HEK293T (cell line): ENCODE measurements at regions not wholly inside any gene's neighbourhood (a gene's known extent, or its start where the extent isn't known, plus 50 kb on each side); places are given as distances from the start of the nearest gene placed in this dataset.

Source experiments
- ARNT ChIP-seq: fragments of 450-650 bp; IDR thresholded peaks from 2 replicates; pipeline ENCODE4 v1.6.1; 2017; ENCODE audit warnings: mild to moderate bottlenecking
- BHLHE40 ChIP-seq: fragments of 450-650 bp; IDR thresholded peaks from 2 replicates; pipeline ENCODE4 v1.6.1; 2016; ENCODE audit warnings: mild to moderate bottlenecking, moderate library complexity, borderline replicate concordance
- ELF4 ChIP-seq: fragments of 450-650 bp; IDR thresholded peaks from 2 replicates; pipeline ENCODE4 v1.6.1; 2017; ENCODE audit warnings: antibody characterized with exemption
- FOXA1 ChIP-seq: fragments of 450-650 bp; IDR thresholded peaks from 2 replicates; pipeline ENCODE4 v1.6.1; 2016; ENCODE audit warnings: mild to moderate bottlenecking
- FOXK2 ChIP-seq: fragments of 450-650 bp; IDR thresholded peaks from 2 replicates; pipeline ENCODE4 v1.6.1; 2016; ENCODE audit warnings: mild to moderate bottlenecking
- FOXM1 ChIP-seq: fragments of 450-650 bp; IDR thresholded peaks from 2 replicates; pipeline ENCODE4 v1.6.1; 2017; ENCODE audit warnings: mild to moderate bottlenecking, borderline replicate concordance
- L3MBTL2 ChIP-seq: fragments of 450-650 bp; conservative IDR thresholded peaks from 2 replicates; pipeline ENCODE4 v1.6.1; 2016; ENCODE audit warnings: mild to moderate bottlenecking
- SUZ12 ChIP-seq: fragments of 450-650 bp; IDR thresholded peaks from 2 replicates; pipeline ENCODE4 v1.6.1; 2016; ENCODE audit warnings: mild to moderate bottlenecking
- ZNF384 ChIP-seq: fragments of 450-650 bp; IDR thresholded peaks from 2 replicates; pipeline ENCODE4 v1.6.1; 2016
- TF ChIP-seq, protein P1 (sequence below): fragments of 450-650 bp; IDR thresholded peaks from 2 replicates; pipeline ENCODE4 v1.6.1; 2016

DNA sequence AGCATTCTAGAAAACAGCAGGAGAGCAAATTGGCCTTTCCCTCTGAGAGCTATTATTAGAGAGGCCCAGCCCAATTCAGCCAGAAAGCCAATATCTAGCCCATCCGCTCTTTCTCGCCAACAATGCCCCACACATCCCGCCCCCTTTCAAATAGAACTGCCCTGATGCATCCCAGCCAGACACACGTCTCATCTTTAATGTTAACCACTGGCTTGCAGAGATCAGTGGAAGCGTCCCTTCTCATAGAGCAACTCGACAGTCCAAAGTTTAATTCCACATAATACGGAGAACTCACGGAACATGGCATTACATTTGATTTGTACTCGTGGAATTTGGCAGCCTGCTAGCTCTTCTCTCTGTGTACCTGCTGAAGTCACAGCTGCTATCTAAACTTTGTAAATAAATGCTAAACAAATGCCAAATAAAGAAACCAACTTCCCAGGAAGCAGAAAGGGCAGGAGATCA is 304.4 kb downstream of the DHX15 start:
- TF ChIP-seq ELF4 (no peak), FOXA1 (no peak), FOXK2 (no peak), L3MBTL2 (no peak), SUZ12 (no peak), FOXM1 (no peak), ARNT (no peak), BHLHE40 (no peak), ZNF384 (no peak)
- TF ChIP-seq, protein P1, sequence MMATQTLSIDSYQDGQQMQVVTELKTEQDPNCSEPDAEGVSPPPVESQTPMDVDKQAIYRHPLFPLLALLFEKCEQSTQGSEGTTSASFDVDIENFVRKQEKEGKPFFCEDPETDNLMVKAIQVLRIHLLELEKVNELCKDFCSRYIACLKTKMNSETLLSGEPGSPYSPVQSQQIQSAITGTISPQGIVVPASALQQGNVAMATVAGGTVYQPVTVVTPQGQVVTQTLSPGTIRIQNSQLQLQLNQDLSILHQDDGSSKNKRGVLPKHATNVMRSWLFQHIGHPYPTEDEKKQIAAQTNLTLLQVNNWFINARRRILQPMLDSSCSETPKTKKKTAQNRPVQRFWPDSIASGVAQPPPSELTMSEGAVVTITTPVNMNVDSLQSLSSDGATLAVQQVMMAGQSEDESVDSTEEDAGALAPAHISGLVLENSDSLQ: no peak
